ENCODE measurements at regions not wholly inside any gene's neighbourhood (a gene's known extent, or its start where the extent isn't known, plus 50 kb on each side); places are given as distances from the start of the nearest gene placed in this dataset.
"Not testable (repeated sequence)": the region's sequence is repeated elsewhere in the genome, so short reads cannot be mapped to it uniquely, and the experiment has no call there.

- Mint-ChIP-seq H3K4me1 (no peaks in the 10 kb centered on the region), H3K27ac (no peak overlapping the region)
- CTCF ChIA-PET = no interaction called here
Measured at GRCh38 chr1:30660241-30660640, 63.1 kb downstream of the MATN1 start.

DNA sequence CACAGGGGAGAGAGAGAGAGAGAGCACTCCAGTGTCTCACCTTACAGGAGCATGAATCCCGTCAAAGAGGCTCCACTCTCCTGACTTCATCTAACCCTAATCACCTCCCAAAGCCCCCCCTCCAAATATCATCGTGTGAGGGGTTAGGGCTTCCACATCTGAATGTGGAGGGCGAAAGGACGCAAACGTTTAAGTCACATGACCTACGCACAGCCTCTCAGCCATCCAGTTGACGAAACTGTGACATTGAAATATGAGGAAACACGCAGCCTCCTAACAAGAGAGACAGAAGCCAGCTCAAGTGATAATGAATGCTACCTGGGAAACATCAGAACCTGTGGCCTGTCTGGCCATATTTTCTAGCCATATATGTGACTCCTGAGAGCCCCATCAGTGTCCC is 63.7 kb downstream of the MATN1 start:
- H3K4me1 Mint-ChIP-seq = no peaks in the 10 kb centered on the region
- ATAC-seq = no peak
- no peaks in the 10 kb centered on the region for H3K27me3 Mint-ChIP-seq
- no peak overlapping the region for H3K27ac Mint-ChIP-seq
- H3K9me3 Mint-ChIP-seq (ENCODE audit: low read depth) = no peaks in the 10 kb centered on the region
- DNase-seq = no peak
- no peak overlapping the region for H3K4me3 Mint-ChIP-seq
- peaks cover 2% of the 10 kb centered on the region for H3K36me3 Mint-ChIP-seq
- CTCF ChIA-PET = no interaction called here

More at GRCh38 chr1:30660241-30660640, 63.1 kb downstream of the MATN1 start:
- ATAC-seq (no peak), DNase-seq (no peak)
- Mint-ChIP-seq H3K4me3 (no peak overlapping the region), H3K36me3 (no peaks in the 10 kb centered on the region), H3K9me3 (ENCODE audit: low read depth) (no peaks in the 10 kb centered on the region), H3K27me3 (no peaks in the 10 kb centered on the region)

DNA sequence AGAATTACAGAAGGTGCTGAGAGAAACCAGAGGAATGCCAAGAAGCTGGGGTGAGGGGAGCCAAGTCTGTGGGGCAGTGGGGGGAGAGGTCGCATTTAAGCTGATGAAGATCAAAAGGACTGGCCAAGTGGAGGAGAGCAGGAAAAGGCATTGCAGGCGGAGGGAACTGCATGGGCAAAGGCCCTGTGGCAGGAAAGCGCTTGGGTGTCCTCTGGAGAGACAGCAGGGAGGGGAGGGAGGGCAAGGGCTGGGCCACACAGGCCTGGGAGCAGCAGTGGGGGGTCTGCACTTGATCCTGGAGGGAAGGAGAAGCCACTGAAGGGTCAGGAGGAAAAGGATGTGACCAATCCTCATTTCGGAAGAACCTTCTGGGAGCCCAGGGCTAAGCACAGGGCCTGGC is 65.0 kb downstream of the MATN1 start:
- H3K9me3 Mint-ChIP-seq (ENCODE audit: low read depth); H3K4me3 Mint-ChIP-seq; H3K4me1 Mint-ChIP-seq; CTCF ChIA-PET; H3K27me3 Mint-ChIP-seq; H3K36me3 Mint-ChIP-seq; DNase-seq; H3K27ac Mint-ChIP-seq; ATAC-seq: not testable (repeated sequence)

DNA sequence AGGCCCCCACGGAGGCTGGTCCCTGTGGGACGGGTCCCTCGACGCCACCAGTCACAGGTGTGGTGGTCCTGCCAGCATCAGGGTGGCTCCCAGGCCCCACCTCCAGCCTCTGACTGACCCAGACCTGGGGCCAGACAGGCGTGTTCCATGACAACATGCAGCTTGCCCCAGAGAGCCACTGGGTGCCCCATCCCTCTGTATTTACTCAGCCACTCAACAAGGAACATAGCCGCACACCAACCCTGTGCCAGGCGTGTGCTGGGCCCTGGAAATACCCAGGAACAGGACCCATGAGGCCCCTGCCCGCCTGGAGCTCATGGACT is 65.4 kb downstream of the MATN1 start:
- CTCF ChIA-PET = no interaction called here
- no peaks in the 10 kb centered on the region for H3K27me3 Mint-ChIP-seq
- H3K27ac Mint-ChIP-seq = no peak overlapping the region
- ATAC-seq (no peak), DNase-seq (no peak)
- H3K9me3 Mint-ChIP-seq (ENCODE audit: low read depth) = no peaks in the 10 kb centered on the region
- peaks cover 2% of the 10 kb centered on the region for H3K36me3 Mint-ChIP-seq
- no peaks in the 10 kb centered on the region for H3K4me1 Mint-ChIP-seq
- H3K4me3 Mint-ChIP-seq = no peak overlapping the region

DNA sequence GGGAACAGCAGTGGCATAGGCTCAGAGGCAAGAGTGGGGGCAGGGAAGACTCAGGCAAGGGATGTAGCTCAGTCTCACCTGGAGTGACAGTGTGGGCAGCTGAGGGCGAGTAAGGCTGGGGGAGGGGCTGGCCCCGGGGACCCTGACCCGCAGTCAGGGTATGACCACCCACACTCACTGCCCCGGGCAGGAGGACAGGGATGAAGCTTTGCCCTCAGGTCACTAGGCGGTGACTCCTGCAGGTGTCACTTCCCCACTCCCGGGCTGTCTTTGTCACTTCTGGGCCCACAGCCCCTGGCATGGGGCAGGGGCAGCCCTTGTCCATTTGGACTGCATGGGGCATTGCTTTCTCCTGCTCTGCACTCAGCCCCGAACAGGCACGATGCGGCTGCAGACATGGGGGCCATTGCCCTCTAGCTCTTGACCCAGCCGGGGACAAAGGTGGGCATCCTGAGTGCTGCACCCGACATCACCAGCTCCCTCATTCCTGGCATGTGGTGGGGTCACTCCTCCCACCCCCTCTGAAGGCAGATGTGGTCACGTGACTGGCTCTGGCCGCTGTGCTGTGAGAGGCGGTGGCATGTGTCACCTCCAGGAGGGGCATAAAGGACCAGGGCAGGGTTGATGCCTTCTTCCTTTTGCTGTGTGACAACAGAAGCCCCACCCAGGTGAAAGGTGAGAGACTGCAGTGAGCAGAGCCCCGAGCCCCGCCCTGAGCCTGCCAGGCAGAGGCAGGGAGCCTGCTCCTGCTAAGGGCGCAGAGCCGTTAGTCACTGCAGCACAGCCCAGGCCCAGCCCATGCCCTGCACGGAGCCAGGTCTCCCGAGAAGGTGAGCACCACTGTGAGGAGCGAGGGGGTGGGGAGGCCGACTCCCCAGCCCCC is 66.0 kb downstream of the MATN1 start:
- Mint-ChIP-seq H3K4me3 (no peak overlapping the region), H3K36me3 (peaks cover 2% of the 10 kb centered on the region), H3K27ac (no peak overlapping the region), H3K4me1 (no peaks in the 10 kb centered on the region), H3K27me3 (no peaks in the 10 kb centered on the region), H3K9me3 (ENCODE audit: low read depth) (no peaks in the 10 kb centered on the region)
- CTCF ChIA-PET = no interaction called here
- DNase-seq (no peak), ATAC-seq (no peak)

DNA sequence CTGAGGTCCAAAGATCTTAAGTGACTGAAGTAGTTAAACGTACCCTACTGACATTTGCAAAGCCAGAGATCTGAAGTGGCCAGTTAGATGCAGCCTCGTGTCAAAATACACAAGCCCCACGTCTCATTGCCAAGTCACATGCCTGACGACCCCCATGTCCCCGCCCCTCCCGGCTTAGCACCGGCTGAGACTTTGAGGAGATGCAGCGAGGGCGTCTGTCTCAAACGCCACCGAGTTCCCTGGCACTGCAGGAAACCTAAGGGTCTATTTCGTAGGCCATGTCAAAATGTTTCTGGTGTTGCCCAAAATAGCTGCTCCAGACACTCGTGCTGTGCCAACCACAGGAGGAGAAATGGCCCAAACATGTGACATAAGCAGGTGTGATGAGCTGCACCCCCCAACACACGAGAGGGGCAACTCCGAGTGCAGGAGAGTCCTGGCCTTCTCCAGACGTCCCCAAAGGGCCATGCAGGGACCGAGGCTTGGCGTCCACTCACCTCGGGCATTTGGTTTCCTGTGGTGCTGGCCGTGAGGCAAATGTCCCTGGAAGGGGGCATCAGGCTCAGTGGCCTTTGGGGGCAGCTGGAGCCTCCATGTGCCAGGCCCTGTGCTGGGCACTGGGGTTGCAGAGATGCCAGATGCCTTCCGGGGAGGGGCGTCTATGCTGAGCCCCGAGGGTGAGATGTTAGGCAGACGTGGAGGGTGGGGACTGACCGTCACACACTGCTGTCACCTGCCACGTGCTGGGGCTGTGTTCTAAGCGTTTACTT is 67.0 kb downstream of the MATN1 start:
- H3K4me3 Mint-ChIP-seq = no peak overlapping the region
- CTCF ChIA-PET = no interaction called here
- no peaks in the 10 kb centered on the region for H3K27me3 Mint-ChIP-seq
- H3K4me1 Mint-ChIP-seq = no peaks in the 10 kb centered on the region
- no peaks in the 10 kb centered on the region for H3K9me3 Mint-ChIP-seq (ENCODE audit: low read depth)
- peak overlapping the region; percentile 32 for H3K27ac Mint-ChIP-seq
- H3K36me3 Mint-ChIP-seq = peaks cover 2% of the 10 kb centered on the region
- ATAC-seq = no peak
- no peak for DNase-seq

- ATAC-seq (no peak), DNase-seq (no peak)
- Mint-ChIP-seq H3K27me3 (peaks cover 2% of the 10 kb centered on the region), H3K9me3 (ENCODE audit: low read depth) (no peaks in the 10 kb centered on the region), H3K4me1 (no peaks in the 10 kb centered on the region), H3K27ac (peak overlapping the region; percentile 32), H3K4me3 (no peak overlapping the region), H3K36me3 (peaks cover 2% of the 10 kb centered on the region)
- CTCF ChIA-PET = no interaction called here
Measured at GRCh38 chr1:30655672-30656071, 67.7 kb downstream of the MATN1 start.

DNA sequence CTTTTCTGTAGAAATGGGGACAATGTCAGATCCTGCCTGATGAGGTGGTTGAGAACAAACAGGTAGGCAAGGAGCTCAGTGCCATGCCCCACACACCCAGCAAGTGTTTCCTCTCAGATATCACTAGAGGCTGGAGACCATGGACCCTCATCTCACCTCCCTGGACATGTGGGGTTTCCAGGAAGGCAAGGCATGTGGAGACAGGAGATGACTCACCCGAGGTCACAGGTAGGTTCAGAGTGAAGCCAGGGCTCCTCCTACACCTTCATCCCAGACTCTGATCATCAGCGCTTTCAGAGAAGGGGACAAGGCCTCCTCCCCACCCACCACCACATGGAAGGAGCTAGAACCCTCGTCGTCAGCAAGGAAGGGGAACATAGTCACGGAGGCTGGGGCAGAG is 69.2 kb downstream of the MATN1 start:
- H3K27ac Mint-ChIP-seq = no peak overlapping the region
- ATAC-seq (no peak), DNase-seq (no peak)
- H3K36me3 Mint-ChIP-seq = peaks cover 2% of the 10 kb centered on the region
- no peaks in the 10 kb centered on the region for H3K9me3 Mint-ChIP-seq (ENCODE audit: low read depth)
- H3K4me3 Mint-ChIP-seq = no peak overlapping the region
- CTCF ChIA-PET = interaction anchor here (0.8 kb wide), 1 partner anchor 125 kb away, joined by 4 read pairs; no protein-coding TSS in a partner anchor
- H3K27me3 Mint-ChIP-seq = peaks cover 7% of the 10 kb centered on the region
- no peaks in the 10 kb centered on the region for H3K4me1 Mint-ChIP-seq

- DNase-seq (no peak), ATAC-seq (no peak)
- peaks cover 7% of the 10 kb centered on the region for H3K27me3 Mint-ChIP-seq
- H3K27ac Mint-ChIP-seq = no peak overlapping the region
- no peak overlapping the region for H3K4me3 Mint-ChIP-seq
- peaks cover 2% of the 10 kb centered on the region for H3K36me3 Mint-ChIP-seq
- CTCF ChIA-PET = no interaction called here
- no peaks in the 10 kb centered on the region for H3K9me3 Mint-ChIP-seq (ENCODE audit: low read depth)
- no peaks in the 10 kb centered on the region for H3K4me1 Mint-ChIP-seq
Measured at GRCh38 chr1:30652152-30652841, 71.1 kb downstream of the MATN1 start.

DNA sequence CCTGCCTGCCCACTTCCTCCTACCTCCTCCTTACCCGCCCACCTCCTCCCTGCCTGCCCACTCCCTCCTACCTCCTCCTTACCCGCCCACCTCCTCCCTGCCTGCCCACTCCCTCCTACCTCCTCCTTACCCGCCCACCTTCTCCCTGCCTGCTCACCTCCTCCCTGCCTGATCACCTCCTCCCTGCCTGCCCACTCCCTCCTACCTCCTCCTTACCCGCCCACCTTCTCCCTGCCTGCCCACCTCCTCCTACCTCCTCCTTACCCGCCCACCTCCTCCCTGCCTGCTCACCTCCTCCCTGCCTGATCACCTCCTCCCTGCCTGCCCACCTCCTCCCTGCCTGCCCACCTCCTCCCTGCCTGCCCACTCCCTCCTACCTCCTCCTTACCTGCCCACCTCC is 72.0 kb downstream of the MATN1 start:
- H3K9me3 Mint-ChIP-seq (ENCODE audit: low read depth); DNase-seq; H3K4me1 Mint-ChIP-seq; H3K27me3 Mint-ChIP-seq; H3K36me3 Mint-ChIP-seq; H3K4me3 Mint-ChIP-seq; CTCF ChIA-PET; H3K27ac Mint-ChIP-seq; ATAC-seq: not testable (repeated sequence)

- H3K27ac Mint-ChIP-seq = no peak overlapping the region
- peaks cover 7% of the 10 kb centered on the region for H3K27me3 Mint-ChIP-seq
- H3K9me3 Mint-ChIP-seq (ENCODE audit: low read depth) = no peaks in the 10 kb centered on the region
- no peak for ATAC-seq
- no peaks in the 10 kb centered on the region for H3K4me1 Mint-ChIP-seq
- no peak for DNase-seq
- H3K36me3 Mint-ChIP-seq = peaks cover 2% of the 10 kb centered on the region
- no peak overlapping the region for H3K4me3 Mint-ChIP-seq
- CTCF ChIA-PET = no interaction called here
Measured at GRCh38 chr1:30650968-30651320, 72.4 kb downstream of the MATN1 start.

DNA sequence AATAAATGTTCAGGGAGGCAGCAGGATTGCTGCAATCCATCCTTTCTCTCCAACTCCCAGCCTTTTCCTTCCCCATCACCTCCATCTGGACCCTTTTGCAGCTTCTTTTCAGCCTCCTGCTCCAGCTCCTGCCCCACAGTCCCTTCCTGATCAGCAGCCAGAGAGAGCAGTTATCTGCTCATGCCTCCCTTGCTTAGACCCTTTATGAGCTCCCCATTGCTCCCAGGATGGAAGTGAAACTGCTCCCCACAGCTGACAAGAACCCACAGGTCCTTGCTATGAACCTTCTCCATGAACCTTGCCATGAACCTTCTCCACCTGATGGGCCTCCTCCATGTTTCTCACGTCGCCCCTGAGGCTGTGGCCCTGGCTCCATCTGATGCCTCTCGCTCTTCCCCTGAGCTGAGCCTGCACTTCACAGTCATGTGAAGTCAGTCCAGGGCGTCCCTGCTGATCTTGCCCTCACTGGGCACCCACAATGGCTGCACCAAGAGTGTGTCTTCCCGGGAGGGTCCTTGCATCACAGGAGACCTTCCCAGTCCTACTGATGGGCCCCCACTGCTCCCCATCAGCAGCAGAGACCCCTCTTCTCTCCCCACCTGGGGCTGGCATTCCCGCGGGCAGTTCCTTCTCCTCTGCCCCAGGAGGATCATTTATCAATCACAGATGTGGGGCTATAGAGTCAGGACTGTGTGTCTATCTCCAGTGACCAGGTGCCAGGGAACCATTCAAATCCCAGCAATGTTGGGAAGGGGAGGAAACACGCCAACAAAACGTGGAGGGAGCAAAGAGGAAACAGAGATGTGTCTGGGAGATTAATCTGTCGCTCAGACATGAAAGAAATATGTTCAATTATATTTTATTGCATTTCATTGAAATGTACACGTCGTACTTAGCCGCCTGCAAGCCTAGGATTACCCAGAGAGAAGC is 73.1 kb downstream of the MATN1 start:
- CTCF ChIA-PET = no interaction called here
- DNase-seq (no peak), ATAC-seq (no peak)
- Mint-ChIP-seq H3K27ac (no peak overlapping the region), H3K27me3 (peaks cover 9% of the 10 kb centered on the region), H3K4me3 (no peak overlapping the region), H3K4me1 (no peaks in the 10 kb centered on the region), H3K36me3 (peaks cover 2% of the 10 kb centered on the region), H3K9me3 (ENCODE audit: low read depth) (no peaks in the 10 kb centered on the region)

- no peaks in the 10 kb centered on the region for H3K4me1 Mint-ChIP-seq
- H3K9me3 Mint-ChIP-seq (ENCODE audit: low read depth) = no peaks in the 10 kb centered on the region
- H3K27ac Mint-ChIP-seq = no peak overlapping the region
- CTCF ChIA-PET = no interaction called here
- H3K4me3 Mint-ChIP-seq = no peak overlapping the region
- no peak for DNase-seq
- ATAC-seq = no peak
- H3K27me3 Mint-ChIP-seq = peaks cover 9% of the 10 kb centered on the region
- no peaks in the 10 kb centered on the region for H3K36me3 Mint-ChIP-seq
Measured at GRCh38 chr1:30649321-30649991, 73.9 kb downstream of the MATN1 start.

Data from activated CD8-positive, alpha-beta memory T cell treated with anti-CD3 and anti-CD28 coated beads, Interleukin-2, amount 10 ng/mL, durations not matched to agents 7 days and 5 days (primary cell).